GM19395 (cell line): ENCODE measurements at regions not wholly inside any gene's neighbourhood (a gene's known extent, or its start where the extent isn't known, plus 50 kb on each side); places are given as distances from the start of the nearest gene placed in this dataset.

Source experiments
- ATAC-seq: cut with Tn5 transposase; IDR thresholded peaks from one replicate; pipeline ENCODE4 v1.9.1; 2021; ENCODE audit warnings: mild to moderate bottlenecking, moderate library complexity; ENCODE audit not compliant: unreplicated experiment

DNA sequence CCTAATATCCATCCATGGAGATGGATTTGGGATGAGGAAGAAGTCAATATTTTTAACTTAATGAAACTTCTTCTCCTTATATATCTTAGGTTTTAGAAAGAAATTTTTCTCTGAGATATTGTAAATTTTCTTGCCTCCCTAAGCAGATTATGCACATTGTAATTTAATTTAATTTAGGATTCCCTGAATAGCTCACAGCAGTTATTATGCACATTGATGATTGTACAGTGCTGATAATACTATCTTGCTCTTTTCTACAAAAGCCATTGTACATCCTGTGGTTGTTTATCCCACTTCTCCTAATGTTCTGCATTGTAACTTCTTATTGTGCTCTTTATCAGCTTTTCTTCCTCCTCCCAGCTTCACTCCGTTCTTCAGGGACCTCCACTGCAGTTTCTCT, 410.4 kb upstream of the WWC1 start:
- no peak for ATAC-seq

DNA sequence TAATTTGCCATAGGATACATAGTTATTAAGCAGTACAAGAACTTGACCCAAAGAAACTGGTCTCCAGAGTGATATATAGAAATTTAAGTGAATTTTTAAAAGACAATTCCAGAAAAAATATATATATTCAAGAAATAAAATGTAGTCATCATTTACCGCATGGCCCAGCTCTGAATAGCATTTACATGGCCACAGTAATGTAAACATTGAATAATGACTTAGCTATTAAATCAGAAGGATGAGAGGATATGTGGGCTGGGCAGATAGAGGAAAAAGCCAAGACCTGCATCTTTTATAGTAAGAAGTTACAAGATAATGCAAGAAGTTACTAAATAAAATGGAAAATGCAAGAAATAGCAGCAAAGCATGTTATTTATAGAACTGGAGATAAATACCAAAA, 405.2 kb upstream of the WWC1 start:
- no peak for ATAC-seq

DNA sequence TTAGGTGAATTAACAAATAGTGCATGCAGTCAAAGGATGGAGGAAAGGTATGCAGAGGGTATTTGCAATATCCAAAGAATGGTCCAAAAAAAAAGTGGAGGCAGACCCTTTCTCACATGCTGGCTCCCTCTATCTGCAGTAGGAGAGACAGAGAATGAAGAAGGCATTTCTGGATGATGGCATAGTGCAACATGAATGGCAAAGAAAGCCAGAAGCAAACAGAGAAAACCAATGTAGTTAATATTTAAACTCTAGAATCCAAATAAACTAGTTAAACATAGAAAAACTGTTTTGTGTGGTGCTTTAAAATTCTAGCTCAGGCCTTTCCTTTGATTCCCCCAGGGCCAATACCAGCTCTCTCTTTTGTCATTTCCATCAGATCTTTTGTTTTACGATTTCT, 403.1 kb upstream of the WWC1 start:
- no peak for ATAC-seq

DNA sequence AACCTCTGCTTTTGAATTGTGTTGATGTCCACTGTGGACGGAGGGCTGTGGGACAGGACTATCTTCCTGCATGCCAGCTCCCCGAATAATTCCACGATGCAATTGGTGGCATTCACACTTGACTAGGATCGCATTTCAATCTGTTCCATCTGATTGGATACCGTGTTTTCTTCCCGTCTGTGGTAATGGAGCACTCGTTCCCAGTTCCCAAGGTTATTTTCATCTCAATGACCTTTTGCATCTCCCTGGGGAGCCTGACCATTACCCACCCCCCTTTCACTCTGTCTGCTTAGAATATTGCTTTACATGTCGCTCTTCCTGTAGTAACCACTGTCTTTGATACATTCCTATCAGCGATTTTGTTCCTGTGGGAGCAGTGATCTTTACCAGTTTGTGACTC, 402.2 kb upstream of the WWC1 start:
- ATAC-seq: no peak

DNA sequence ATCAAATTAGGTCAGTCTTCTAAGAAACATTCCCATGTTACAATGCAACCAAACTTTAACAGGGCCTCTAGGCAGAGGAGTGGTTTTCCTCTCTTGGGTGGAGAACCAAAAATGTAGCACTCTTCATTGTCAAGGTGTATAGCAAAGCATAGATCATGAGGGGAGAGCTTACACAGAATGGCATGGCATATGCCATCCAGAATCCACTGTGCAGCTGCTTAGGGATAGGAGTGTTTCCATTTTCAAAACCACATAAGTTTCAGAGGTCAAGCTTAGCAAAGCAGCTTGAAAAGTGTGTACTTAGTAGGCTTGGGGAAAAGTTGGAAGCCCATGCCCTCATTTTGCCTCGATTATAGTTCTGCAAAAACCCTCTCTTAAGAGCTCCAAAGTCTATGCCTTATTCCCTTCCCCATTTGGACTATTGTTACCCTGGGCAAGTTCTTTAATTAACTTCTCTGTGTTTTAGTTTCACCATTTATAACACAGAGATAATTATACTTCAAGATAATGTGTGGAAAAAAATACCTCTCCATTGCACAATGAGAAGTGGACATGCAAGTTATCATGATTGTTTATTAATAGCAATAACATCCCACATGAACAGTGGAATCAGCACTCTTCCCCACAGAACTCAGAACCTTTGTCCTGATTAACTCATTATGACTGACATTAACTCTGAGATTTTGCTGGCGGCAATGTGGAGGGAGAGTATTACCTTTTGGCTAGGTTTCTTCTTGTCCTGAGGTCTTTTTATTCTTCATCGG, 398.9 kb upstream of the WWC1 start:
- no peak for ATAC-seq

DNA sequence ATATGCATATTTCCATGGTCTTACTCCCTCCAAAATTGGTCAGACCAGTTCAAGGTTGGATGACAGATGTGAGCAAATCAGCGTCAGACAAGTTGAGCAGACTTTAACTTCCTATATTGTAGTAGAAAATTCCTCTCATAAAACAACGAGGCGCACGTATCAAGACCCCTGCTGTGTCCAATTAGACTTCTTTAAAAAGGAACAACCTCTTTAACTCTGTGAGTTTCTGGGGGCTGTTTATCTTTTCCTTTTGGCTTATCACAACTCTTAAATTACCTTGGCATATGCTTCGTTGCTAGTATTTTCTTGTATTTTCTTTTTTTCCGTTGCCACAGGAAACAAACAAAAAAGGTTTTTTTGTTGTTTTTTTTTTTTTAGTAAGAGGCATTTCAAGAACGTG, 398.2 kb upstream of the WWC1 start:
- ATAC-seq: no peak

DNA sequence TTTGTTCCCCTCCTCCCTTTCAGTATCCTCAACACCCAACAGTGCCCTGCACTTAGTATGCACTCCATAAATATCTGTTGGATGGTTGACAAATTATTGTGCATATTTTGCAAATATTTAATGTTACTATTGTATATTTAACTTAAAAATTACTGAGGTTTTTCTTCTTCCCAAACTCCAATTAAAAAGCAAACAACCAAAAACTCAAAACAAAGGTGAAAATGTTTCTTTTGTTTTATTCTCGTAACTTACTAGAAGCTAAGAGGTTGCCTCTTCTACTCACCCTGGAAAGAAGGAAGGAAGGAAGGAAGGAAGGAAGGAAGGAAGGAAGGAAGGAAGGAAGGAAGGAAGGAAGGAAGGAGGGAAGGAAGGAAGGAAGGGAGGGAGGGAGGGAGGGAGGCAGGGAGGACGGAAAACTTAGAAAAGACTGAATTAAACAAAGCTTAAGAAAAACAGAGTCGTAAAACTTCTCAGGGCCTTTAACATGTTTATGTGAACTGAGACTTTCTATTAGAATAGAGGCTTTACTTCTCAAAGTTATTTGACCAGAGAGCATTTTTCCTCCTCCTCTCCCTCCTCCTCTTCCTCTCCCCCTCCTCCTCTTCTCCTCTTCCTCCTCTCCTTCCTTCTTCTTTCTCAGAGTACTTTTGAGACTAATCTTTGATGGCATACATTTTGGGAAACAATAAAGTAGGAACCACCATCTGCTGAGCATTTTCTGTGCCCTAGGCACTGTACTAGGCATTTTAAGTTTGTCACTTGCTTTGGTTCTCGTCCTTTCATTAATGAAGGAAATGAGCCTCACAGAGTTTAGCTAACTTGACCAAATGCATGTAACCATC, 396.6 kb upstream of the WWC1 start:
- no peak for ATAC-seq

DNA sequence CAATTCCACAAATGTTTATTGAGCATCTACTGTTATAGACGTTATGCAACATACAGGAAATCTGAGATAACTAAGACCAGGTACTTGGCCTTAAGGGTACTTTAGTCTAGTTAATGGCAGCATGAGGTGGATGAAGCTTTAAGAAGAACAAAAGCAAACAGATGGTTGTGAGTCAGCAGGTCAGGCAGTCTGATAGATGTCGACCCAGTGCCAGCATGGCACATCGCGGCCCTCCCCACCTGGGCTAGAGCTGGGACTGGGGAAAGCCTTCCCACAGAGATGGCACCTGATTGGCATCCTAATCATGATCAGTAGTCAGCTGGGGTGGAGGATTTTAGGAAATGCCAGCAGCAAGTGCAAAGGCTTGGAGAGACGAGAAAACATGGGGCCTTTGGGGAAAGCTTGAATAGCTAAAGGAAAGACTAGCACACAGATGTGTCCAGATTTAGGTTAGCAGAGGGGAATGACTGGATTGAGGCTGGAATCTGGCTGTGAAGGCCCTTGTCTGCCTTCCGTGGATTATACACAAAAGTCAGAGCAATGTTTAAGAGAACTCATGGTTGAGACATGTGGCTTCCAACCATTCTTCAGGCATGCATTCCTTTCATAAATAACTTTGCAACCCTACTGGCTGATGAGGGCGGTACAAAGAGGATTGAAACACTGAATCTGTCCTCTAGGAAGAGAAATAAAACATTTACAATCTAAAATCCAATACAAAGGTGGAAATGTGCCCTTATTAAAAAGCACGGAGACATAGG, 395.4 kb upstream of the WWC1 start:
- no peak for ATAC-seq

DNA sequence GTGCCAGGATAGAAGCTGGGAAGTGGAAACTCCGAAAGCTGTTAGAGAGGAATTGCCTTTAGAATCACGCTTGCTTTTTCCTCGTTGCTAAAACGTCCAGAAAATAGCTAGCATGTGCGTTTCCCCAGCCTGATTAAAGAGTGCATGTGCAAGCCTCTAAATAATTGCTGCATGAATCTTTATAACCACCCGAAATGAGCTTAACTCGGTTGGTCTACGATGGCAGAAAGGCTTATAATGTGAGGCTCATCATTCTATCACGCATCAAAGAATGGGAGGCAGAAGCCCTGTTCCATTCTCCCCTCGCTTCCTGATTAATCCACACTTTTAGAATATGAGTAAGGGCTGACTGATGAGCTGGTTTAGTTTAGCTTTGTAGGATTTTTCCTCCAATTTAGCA, 394.6 kb upstream of the WWC1 start:
- ATAC-seq: no peak

DNA sequence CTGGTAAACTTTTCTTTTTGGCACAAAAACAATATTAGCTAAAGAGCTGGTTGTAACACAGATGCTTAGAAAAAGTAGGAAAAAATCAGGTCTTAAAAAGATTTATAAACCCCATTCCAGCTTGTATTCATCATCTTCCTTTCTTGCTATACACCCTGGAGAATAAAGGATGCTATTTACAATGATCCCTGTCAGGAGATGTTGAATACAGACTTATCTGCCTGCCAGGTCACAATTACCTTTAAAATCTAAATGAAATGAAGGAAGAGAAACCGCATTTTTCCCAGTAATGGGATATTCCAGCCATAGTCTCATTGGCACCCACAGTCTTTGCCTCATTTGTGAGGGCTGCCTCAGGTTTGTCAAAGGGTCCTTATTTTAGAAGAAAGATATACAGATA, 394.1 kb upstream of the WWC1 start:
- ATAC-seq: no peak

DNA sequence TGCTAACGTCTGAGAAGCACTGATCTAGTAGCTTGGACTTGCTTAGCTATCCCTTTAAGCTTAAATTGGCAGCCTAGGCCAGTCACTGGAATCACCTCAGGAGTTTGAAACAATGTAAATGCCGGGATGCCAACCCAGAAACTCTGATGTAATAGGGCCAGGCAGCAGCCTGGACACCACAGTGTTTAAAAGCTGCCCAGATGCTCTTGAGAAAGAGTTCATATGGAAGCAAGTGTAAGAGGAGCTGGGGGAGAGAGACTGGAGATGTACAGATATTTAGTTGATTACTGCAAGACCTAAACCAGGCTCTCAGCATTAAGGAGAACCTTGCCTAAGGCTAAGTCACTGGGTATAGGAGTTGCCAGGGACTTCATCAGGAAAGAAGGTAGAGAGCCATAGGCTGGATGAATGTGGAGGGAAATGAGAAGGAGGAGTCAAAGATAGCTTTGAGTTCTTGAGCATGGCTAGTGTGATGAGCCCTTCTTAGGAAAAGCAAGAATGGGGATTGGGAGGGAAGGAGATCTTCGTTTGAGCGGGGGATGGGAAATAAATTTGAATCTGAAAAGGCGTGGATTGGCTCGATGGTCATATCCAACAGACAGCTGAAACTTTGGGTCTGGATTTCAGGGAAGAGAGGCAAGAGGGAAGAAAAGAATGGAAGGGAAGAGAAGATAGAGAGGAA, 392.9 kb upstream of the WWC1 start:
- ATAC-seq: no peak

DNA sequence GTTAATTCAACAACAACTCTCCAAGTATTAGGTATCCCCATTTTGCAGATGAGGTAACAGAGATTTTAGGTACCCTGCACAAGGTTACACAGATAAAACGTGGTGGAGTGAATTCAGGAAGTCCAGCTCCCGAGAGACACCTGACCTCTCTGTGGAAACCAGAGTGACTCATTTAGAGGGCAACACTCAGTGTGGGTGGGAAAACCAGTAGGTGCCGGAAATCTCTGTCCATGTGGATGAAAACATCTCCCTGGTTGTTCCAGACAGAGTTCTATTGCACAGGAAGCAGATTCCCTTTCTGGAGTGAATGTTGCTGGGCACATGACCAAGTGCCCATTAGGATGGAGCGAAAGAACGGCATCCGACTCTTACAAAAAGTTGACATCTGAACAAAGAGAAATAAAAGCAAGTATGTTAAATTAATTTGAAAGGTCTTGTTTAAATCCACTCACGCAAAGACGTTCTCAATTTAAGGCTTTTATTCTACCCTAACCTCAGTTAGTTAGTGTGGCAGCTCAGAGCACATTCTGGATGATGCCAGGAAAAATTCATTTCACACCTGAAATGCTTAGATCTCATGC, 391.9 kb upstream of the WWC1 start:
- no peak for ATAC-seq

DNA sequence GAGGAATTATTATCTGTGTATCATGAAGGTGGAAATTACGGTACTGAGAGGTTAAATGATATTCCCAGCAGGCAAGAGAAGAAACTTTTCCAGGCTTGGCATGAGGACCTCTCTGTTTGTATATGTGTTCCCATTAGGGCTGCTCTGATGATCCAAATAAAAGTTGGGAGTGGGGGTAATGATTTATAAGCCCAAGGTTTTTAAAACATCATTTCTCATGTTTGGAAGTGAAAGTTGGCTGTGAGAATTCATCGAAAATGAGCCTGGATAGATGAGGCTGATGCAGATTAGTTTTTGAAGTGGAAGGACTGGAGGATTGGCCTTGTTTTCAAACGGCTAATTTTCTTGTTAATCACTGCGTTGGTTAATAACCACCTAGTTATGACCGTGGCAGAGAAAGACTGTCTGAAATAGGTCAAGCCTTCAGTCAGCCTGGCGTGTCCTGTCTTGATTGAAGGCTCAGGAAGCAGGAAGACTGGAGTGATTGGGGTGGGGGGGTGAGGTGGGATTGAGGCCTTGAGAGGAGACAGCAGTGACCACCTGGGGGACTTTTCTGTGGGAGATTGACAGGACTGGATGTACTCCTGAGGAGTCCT, 391.0 kb upstream of the WWC1 start:
- no peak for ATAC-seq

DNA sequence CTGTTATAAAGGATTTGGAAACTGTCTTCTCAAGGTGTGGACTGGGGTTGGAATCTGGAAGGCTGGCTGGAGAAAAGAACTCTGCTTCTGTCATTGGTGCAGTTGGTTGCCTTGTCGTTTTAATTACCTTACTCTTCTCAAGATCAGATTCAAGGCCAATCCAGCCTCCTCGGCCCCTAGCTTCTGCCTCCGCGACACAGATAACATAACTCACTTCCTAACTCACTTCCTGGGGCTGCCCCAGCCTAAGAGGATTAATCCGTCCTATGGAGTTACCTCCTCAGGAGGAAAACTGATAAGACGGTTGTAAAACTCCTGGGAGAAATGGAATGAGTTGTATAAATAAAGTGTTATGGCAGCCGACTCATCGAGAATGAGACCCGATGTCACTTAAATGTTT, 389.1 kb upstream of the WWC1 start:
- ATAC-seq: no peak

DNA sequence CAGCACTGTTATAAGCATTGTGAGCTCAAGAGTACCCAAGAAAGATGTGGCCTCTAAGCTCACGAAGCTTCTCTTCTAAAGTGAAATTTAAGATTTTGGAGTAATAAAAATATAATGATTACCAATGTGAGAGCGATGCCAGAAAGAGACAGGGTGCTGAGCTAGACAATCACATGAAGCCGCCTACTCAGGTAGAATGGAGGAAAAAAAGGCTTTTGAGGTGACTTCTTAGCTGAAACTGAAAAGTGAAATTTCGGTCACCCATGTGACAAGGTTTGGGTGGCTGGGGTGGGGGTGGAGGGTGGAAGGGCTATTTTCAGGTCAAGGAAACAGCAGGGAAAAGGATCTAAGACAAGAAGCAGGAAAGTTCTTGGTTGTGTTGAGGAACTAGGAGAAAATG, 388.2 kb upstream of the WWC1 start:
- no peak for ATAC-seq

DNA sequence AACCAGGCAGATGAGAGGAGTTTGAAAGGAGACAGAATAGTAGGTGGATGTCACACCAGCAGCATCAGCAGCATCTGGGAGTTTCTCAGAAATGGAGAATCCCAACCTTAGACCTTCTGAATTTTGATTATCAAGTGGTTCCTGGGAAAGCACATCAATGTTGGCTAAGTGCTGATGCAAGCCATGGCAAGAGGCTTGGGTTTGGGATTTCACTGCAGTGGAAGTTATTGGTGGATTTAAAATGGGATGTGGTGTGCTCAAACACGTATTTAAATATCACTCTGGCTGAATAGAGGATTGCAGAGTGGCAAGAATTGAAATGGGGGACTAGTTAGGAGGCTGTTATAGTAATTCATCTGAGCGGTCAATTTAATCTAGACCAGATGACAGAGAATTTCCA, 387.8 kb upstream of the WWC1 start:
- no peak for ATAC-seq

DNA sequence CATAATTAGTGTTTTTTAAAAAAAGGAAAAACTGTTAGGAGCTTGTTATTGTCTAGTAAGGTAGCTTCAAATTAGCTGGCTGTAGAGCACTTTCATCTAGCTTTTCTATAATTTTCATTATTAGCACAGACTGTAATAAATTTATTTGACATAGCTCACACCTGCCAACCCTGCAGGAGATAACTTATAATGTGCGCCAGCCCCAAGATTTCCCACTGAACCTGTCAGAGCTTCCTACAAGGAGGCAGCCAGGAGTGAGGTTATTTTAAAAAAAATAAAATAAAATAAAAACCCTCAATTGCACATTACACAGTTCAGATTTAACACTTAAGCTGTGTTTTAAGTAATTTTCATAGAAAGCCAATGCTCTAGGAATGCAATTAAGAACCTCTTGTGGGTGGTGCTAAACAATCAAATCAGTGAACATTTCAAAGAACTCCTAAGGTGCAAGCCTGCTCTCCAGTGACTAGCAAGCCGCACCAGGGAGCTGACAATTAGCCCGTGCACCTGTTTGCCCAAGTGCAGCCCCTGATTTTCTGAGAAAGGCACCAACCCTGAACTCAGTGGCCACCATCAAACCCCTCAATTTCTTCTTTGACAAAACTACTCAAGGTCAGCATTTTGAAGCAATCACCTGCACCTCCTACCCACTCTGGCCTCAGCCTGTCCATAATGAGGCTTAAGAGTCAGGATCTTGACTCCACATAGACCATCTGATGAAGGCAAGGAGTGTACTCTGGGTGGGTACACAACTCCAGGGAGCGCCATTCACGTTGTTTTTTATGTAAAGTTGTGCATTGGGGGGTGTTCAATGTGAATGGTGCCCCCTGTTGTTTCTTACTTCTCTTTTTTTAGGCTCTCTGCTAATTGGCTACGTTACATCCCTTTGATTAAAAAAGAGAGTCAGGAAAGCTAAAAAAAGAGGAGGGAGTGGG, 385.3 kb upstream of the WWC1 start:
- no peak for ATAC-seq

DNA sequence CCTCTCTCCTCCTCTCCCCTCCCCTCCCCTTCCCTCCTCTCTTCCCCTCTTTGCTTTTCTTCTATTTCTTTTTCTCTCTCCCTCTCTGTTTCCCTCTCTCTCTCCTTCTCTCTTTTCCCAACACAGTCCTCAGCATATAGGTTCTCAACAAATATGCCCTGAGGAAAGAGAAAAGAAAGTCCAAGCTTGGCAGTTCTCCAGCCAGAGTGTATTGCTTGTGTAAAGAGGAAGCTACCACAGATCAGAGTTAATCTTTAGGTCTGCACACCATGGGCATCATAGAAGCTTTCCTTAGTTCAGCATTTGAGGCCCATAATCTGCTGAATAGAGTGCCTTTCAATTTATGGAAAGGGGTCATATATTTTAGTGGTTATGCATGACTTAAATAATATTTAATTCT, 382.8 kb upstream of the WWC1 start:
- no peak for ATAC-seq

DNA sequence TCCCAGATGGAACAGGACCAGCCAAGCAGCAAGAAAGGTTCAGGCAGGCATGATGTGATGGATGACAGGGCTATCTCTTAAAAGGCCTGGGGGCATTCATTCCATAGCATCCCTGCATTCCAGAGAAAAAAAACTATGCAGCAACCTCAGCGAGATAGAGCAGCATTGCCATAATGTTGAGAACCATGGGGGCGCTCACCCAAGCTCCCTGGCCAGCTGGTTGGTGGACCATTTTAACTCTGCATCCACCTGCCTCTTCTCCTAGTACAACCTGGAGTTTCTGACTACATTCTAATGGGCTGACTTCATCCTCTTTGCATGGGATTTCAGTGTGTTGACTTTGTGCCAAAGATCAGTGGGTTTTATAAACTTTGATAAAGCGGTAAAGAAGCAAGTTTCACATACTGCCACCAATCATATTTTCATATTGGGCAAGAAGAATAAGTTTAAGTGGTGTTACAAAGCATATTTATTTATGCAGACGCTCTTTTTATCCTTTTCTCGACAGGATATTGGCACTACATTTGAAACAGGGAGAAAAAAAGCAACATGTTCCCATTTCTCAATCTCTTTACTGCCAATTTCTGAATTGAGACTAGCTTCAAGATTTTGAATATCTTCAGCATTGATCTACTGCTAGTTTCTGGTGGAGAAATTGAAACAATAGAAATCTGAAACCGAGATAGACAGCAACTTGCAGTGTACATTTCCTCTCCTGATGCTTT, 378.3 kb upstream of the WWC1 start:
- ATAC-seq: no peak
